ENCODE measurements at regions not wholly inside any gene's neighbourhood (a gene's known extent, or its start where the extent isn't known, plus 50 kb on each side); places are given as distances from the start of the nearest gene placed in this dataset.
"Not testable (repeated sequence)": the region's sequence is repeated elsewhere in the genome, so short reads cannot be mapped to it uniquely, and the experiment has no call there.

DNA sequence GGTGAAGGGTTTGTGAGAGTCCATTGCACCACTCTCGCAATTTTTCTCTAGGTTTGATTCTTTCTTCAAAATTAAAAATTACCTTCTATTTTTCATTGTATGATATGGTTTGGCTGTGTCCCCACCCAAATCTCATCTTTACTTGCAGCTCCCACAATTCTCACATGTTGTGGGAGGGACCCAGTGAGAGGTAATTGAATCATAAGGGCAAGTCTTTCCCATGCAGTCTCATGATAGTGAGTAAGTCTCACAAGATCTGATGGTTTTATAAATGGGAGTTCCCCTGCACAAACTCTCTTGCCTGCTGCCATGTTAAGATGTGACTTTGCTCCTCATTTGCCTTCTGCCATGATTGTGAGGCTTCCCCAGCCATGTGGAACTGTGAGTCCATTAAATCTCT lies 711.2 kb upstream of the AUTS2 start:
- CTCF ChIA-PET, result interaction anchor here (0.6 kb wide), 1 partner anchor 1045 kb away, joined by 3 read pairs; no protein-coding TSS in a partner anchor
- POLR2A ChIA-PET; H3K9me3 ChIP-seq (ENCODE audit: control insufficient read depth, insufficient read depth, low read depth, low read length); H3K4me3 ChIP-seq (ENCODE audit: low read depth, low read length); H3K27ac ChIP-seq (ENCODE audit: extremely low read depth, low read depth, low read length); H3K36me3 ChIP-seq (ENCODE audit: control insufficient read depth in 2 of 2, insufficient read depth in 1 of 2, low read length in 2 of 2); H3K4me1 ChIP-seq (ENCODE audit: control insufficient read depth, insufficient read depth, low read length): not testable (repeated sequence)

DNA sequence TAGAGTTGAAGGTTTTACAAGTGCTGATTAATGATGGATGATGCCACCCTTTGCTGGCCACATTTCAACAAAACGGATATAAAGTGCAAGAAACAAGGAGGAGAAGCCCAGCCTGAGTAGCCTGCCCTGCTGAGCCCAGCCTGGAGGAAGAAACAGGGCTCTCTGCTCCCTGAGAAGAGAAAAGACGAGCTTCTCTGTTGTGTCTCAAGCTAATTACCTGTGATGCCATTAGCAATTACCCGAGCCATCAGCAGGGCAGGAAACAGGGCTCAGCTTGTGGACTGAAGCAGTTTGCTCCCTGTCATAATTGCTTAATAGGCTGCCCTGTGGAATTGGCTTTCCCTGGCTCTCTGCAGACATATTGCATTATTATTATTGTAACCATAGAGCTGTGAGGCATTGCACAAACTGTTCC lies 709.3 kb upstream of the AUTS2 start:
- Histone ChIP-seq H3K36me3 (ENCODE audit: control insufficient read depth in 2 of 2, insufficient read depth in 1 of 2, low read length in 2 of 2) (no peaks in the 10 kb centered on the region), H3K4me3 (ENCODE audit: low read depth, low read length) (no peak overlapping the region), H3K27ac (ENCODE audit: extremely low read depth, low read depth, low read length) (no peak overlapping the region), H3K4me1 (ENCODE audit: control insufficient read depth, insufficient read depth, low read length) (no peaks in the 10 kb centered on the region), H3K9me3 (ENCODE audit: control insufficient read depth, insufficient read depth, low read depth, low read length) (no peaks in the 10 kb centered on the region)
- TF ChIP-seq ZNF398 (tag by site-specific recombination; IDR thresholded peaks at IDR 0.05) (no peak), ZNF548 (tag by site-specific recombination; IDR thresholded peaks at IDR 0.05) (no peak), ZNF549 (tag by site-specific recombination; IDR thresholded peaks at IDR 0.05) (no peak), ZNF350 (tag by site-specific recombination; IDR thresholded peaks at IDR 0.05) (no peak), WT1 (tag by site-specific recombination; IDR thresholded peaks at IDR 0.05) (no peak), ZNF324 (tag by site-specific recombination; IDR thresholded peaks at IDR 0.05) (no peak), ZNF341 (tag by site-specific recombination; IDR thresholded peaks at IDR 0.05; ENCODE audit: low read depth) (no peak), ZSCAN23 (tag by site-specific recombination; IDR thresholded peaks at IDR 0.05) (no peak), TSHZ1 (tag by site-specific recombination; IDR thresholded peaks at IDR 0.05; ENCODE audit: borderline replicate concordance) (no peak), ZBTB17 (tag by site-specific recombination; IDR thresholded peaks at IDR 0.05) (no peak), ZNF626 (tag by site-specific recombination; IDR thresholded peaks at IDR 0.05) (no peak), ZNF776 (tag by site-specific recombination; IDR thresholded peaks at IDR 0.05; ENCODE audit: borderline replicate concordance) (no peak), ZBTB1 (tag by site-specific recombination; IDR thresholded peaks at IDR 0.05) (no peak), ZBTB11 (tag by site-specific recombination; conservative IDR thresholded peaks at IDR 0.05; ENCODE audit: low read depth) (no peak), ZNF394 (tag by site-specific recombination; IDR thresholded peaks at IDR 0.05; ENCODE audit: borderline replicate concordance) (no peak)
- ChIA-PET POLR2A (no interaction called here), CTCF (no interaction called here)

All from HEK293 (cell line).